AG09309 (cell line): ENCODE measurements at regions not wholly inside any gene's neighbourhood (a gene's known extent, or its start where the extent isn't known, plus 50 kb on each side); places are given as distances from the start of the nearest gene placed in this dataset.

Source experiments
- DNase-seq: peaks from one replicate; pipeline ENCODE4 v3.0.0-alpha.2; 2010; ENCODE audit warnings: low read depth
- H3K4me3 ChIP-seq: 2 replicates; pipeline ENCODE4 v1.5.1; 2011; ENCODE audit warnings: mild to moderate bottlenecking, low read depth, low read length, moderate library complexity; ENCODE audit not compliant: control insufficient read depth
- CTCF ChIP-seq: IDR thresholded peaks from 2 replicates; pipeline ENCODE4 v1.5.1; 2011; ENCODE audit warnings: mild to moderate bottlenecking, low read depth, low read length, inconsistent platforms; ENCODE audit not compliant: insufficient read depth, control insufficient read depth; ENCODE audit errors: missing control alignments

DNA sequence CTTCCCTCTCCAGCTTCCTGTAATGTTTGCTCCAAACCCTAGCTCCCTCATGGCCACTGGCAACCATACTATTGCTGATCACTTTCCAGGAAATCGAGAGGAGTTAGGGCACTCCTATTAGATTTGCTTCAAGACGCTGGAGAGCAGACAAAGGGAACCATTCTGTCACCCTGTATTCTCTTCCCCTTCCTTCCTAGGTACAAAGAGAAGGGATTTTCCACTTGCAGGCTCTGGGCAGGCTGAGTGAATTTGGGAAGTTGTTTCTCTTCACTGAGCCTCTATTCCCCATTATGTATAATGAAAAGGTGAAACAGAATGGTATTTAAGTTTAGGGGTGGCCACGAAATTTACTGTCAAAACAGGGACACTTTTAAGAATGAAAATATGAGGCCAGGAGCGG lies 99.4 kb upstream of the LPP start:
- DNase-seq: no peak
- TF ChIP-seq CTCF: no peak
- H3K4me3 ChIP-seq: no peak overlapping the region

DNA sequence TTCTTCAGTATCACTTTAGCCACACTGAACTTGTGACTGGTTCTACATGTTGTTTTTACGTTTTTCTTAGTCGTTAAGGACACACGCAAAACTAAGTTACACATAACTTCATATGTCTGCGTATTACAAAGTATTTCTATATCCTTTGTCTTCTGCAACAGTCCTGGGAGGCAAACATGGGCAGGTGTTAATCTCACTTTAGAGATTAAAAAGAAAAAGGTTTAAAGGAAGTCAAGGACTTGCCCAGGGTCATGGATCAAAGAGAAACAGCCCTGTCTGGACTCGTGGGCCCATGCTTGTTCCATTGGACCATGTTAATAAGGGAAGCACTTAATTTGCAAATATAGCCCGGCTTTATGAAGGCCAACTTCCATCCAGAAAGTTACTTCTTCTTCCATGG lies 98.6 kb upstream of the LPP start:
- no peak overlapping the region for H3K4me3 ChIP-seq
- no peak for DNase-seq
- no peak for TF ChIP-seq CTCF

DNA sequence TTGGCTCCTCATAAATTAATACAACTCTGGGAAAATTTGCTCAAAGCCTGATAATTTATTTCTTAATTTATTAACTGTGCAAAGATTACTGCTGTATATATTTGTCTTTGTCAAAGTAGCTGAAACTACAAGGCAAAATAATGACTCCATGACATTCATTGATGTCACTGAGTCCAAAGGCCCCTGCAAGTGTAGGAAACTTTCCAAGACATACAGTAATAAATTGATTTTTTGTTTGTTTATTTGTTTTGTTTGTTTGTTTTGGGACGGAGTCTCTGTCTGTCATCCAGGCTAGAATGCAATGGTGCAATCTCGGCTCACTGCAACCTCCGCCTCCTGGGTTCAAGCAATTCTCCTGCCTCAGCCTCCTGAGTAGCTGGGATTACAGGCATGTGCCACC lies 96.8 kb upstream of the LPP start:
- no peak for TF ChIP-seq CTCF
- H3K4me3 ChIP-seq: no peak overlapping the region
- DNase-seq: no peak

DNA sequence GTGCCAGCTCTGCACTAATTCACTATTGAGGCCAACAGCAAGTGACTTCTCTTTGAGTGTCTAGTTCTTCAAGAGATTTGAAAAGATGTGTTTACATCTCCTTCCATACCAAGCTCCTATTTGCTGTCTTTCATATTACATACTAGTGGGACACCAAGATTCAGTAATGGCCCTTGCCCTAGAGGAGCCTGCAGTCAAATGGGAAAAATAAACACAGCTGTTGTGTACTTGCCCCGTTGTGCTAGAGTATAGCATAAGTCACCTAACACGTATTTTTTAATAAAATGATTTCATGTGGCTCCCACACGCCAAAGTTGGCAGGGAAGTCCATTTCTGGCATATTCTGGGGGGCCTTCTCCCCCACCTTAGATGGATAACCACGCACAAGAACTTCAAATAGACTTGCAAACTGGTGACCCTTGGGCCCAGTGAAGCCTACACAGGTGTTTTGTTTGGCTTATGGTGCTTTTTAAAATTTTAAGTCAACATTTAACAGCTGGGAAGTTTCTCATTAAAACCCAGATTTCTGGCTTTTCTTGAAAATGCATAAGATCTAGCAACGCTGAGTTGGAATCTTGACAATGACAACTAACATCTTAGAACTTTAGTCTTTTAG lies 95.3 kb upstream of the LPP start:
- no peak for DNase-seq
- no peak for TF ChIP-seq CTCF
- no peak overlapping the region for H3K4me3 ChIP-seq

DNA sequence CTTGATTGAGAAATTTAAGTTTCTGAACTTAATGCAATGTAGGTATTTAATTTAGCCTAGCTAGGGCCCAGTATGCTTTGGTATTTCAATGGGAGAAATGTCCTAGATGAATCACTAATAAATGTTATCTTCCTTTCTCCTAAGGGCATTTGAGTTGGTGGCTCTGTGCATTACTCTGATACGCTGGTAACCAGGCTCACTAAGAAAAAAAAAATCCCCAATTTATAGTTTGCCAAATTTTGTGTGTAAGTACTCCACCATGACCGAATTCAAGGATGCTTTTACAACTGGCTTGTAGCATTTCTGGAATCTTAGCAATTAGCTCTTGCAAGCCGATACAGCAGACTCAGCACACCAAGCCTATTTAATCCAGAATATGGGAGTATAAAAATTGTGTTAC lies 94.6 kb upstream of the LPP start:
- TF ChIP-seq CTCF: no peak
- no peak overlapping the region for H3K4me3 ChIP-seq
- no peak for DNase-seq

GRCh38 chr3:188060264-188060835 lies 93.6 kb upstream of the LPP start:
- DNase-seq: no peak
- TF ChIP-seq CTCF: no peak
- no peak overlapping the region for H3K4me3 ChIP-seq
